Activated T-cell treated with anti-CD3 and anti-CD28 coated beads, Interleukin-2, amount 50 U/mL, for 72 hours (primary cell): ENCODE measurements at regions not wholly inside any gene's neighbourhood (a gene's known extent, or its start where the extent isn't known, plus 50 kb on each side); places are given as distances from the start of the nearest gene placed in this dataset.

Source experiments
- ATAC-seq, 2 donors: fragments of 150-1000 bp; cut with Tn5 transposase; replicated peaks in 1 of 2; 2 replicates each; pipeline ENCODE4 v1.10.0; 2021; ENCODE audit warnings: moderate library complexity in 2 of 2, mild to moderate bottlenecking in 1 of 2
- DNase-seq, 2 donors: peaks; one replicate each; pipeline ENCODE4 v3.0.0; 2021 to 2022; ENCODE audit warnings: mixed read lengths in 1 of 2
- H3K27ac Mint-ChIP-seq: one replicate; pipeline ENCODE4 v1.8.0; 2022; ENCODE audit warnings: mild to moderate bottlenecking, moderate library complexity, mixed read lengths
- H3K27me3 Mint-ChIP-seq: one replicate; pipeline ENCODE4 v1.8.0; 2022; ENCODE audit warnings: low read depth, mixed read lengths
- H3K36me3 Mint-ChIP-seq, 2 donors: one replicate each; pipeline ENCODE4 v1.8.0; 2022; ENCODE audit warnings: mixed read lengths in 2 of 2, mild to moderate bottlenecking in 1 of 2; ENCODE audit not compliant: insufficient read depth in 2 of 2
- H3K4me1 Mint-ChIP-seq: one replicate; pipeline ENCODE4 v1.8.0; 2022; ENCODE audit warnings: low read depth, mixed read lengths
- H3K4me3 Mint-ChIP-seq, 2 donors: one replicate each; pipeline ENCODE4 v1.8.0; 2022; ENCODE audit warnings: mild to moderate bottlenecking in 2 of 2, mixed read lengths in 2 of 2, moderate library complexity in 2 of 2
- H3K9me3 Mint-ChIP-seq, 2 donors: one replicate each; pipeline ENCODE4 v1.8.0; 2022; ENCODE audit warnings: mixed read lengths in 2 of 2

- H3K27ac Mint-ChIP-seq: no peak overlapping the region
- DNase-seq (no peak), ATAC-seq (no peak)
- no peaks in the 10 kb centered on the region for H3K36me3 Mint-ChIP-seq
- H3K4me3 Mint-ChIP-seq: no peak overlapping the region
- H3K27me3 Mint-ChIP-seq: no peaks in the 10 kb centered on the region
- H3K9me3 Mint-ChIP-seq: no peaks in the 10 kb centered on the region
- no peaks in the 10 kb centered on the region for H3K4me1 Mint-ChIP-seq
Measured at GRCh38 chr5:33275391-33275790, 165.4 kb upstream of the TARS1 start.

GRCh38 chr5:33275921-33276627 is 164.7 kb upstream of the TARS1 start:
- no peak for DNase-seq

DNA sequence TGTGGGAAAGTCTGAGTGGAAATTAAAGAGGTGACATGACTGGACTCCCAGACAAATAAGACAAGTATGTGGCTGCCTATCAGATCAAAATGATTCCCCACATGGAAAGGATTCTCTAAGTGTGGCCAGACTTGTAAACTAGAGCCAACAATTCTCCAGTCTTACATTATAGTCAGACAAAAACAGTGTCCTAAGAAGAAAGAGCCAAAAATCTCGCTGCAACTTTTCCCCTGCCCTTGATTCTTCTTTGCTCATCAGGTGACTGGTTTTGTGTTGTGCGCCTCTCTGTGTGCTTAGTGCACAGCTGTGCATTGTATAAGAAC is 164.2 kb upstream of the TARS1 start:
- DNase-seq (no peak), ATAC-seq (no peak)
- H3K4me3 Mint-ChIP-seq: no peak overlapping the region
- H3K27ac Mint-ChIP-seq: no peak overlapping the region
- H3K36me3 Mint-ChIP-seq: no peaks in the 10 kb centered on the region
- no peaks in the 10 kb centered on the region for H3K4me1 Mint-ChIP-seq
- H3K9me3 Mint-ChIP-seq: no peaks in the 10 kb centered on the region
- H3K27me3 Mint-ChIP-seq: no peaks in the 10 kb centered on the region

More at GRCh38 chr5:33275921-33276627, 164.7 kb upstream of the TARS1 start:
- ATAC-seq: no peak
- Mint-ChIP-seq H3K4me3 (no peak overlapping the region), H3K27me3 (no peaks in the 10 kb centered on the region), H3K36me3 (no peaks in the 10 kb centered on the region), H3K9me3 (no peaks in the 10 kb centered on the region), H3K4me1 (no peaks in the 10 kb centered on the region), H3K27ac (no peak overlapping the region)

DNA sequence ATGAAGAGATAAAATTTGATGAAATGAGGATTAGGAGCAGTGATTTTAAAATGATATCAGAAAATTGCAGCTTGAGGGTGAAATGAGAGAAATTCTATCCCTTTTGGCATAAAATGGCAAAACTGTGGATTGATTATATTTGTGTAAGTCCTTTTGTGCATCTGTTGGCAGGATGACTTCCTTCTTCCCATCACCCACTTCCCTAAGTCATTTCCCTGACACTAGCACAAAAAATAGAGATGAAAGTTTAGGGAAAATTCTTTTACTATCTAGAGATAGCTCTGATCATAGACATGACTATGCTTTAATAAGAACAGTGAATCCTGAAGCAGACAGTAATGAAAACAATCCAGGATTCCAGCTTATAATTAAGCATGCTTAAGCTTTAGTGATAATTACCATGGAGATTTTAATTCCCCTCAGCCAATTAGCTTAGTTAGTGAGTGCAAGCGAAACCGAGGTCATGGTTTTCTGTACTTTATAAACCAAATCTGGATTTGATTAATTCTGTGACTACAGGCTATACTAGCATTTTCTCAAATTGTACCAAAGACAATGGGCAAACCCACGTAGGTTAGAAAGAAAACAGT is 163.6 kb upstream of the TARS1 start:
- no peak for DNase-seq
- Mint-ChIP-seq H3K36me3 (no peaks in the 10 kb centered on the region), H3K27ac (no peak overlapping the region), H3K27me3 (no peaks in the 10 kb centered on the region), H3K4me1 (no peaks in the 10 kb centered on the region), H3K4me3 (no peak overlapping the region), H3K9me3 (no peaks in the 10 kb centered on the region)
- ATAC-seq: no peak

- Mint-ChIP-seq H3K4me3 (no peak overlapping the region), H3K36me3 (no peaks in the 10 kb centered on the region), H3K27me3 (no peaks in the 10 kb centered on the region), H3K4me1 (no peaks in the 10 kb centered on the region), H3K9me3 (no peaks in the 10 kb centered on the region), H3K27ac (no peak overlapping the region)
- no peak for ATAC-seq
- DNase-seq: no peak
Measured at GRCh38 chr5:33281431-33281843, 159.3 kb upstream of the TARS1 start.

GRCh38 chr5:33282157-33282556 is 158.6 kb upstream of the TARS1 start:
- no peak overlapping the region for H3K4me3 Mint-ChIP-seq
- no peaks in the 10 kb centered on the region for H3K36me3 Mint-ChIP-seq
- DNase-seq (no peak), ATAC-seq (no peak)
- H3K9me3 Mint-ChIP-seq: no peaks in the 10 kb centered on the region
- H3K27me3 Mint-ChIP-seq: no peaks in the 10 kb centered on the region
- no peaks in the 10 kb centered on the region for H3K4me1 Mint-ChIP-seq
- no peak overlapping the region for H3K27ac Mint-ChIP-seq

- ATAC-seq (no peak), DNase-seq (no peak)
- Mint-ChIP-seq H3K27ac (no peak overlapping the region), H3K36me3 (no peaks in the 10 kb centered on the region), H3K27me3 (no peaks in the 10 kb centered on the region), H3K4me3 (no peak overlapping the region), H3K4me1 (no peaks in the 10 kb centered on the region), H3K9me3 (no peaks in the 10 kb centered on the region)
Measured at GRCh38 chr5:33282696-33283095, 158.1 kb upstream of the TARS1 start.

DNA sequence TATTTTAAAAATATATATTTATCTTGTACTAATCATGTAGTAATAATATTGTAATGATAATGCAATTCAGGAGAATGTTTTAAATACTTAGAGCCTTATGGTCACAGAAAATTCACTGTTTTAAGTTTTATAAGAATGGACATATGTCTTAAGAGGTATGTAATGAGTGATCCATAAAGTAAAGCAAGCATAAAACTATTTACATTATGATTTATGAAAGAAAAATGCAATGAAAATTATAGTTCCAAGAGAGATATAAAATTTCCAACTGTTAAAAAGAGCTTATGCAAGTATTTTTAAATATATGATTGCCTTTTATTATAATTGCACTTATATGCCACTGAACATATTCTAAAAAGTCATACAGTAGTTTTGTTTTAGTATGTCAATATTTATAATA is 157.5 kb upstream of the TARS1 start:
- no peak for DNase-seq
- no peaks in the 10 kb centered on the region for H3K4me1 Mint-ChIP-seq
- no peak overlapping the region for H3K27ac Mint-ChIP-seq
- H3K27me3 Mint-ChIP-seq: no peaks in the 10 kb centered on the region
- no peak overlapping the region for H3K4me3 Mint-ChIP-seq
- no peaks in the 10 kb centered on the region for H3K36me3 Mint-ChIP-seq
- ATAC-seq: no peak
- H3K9me3 Mint-ChIP-seq: no peaks in the 10 kb centered on the region

DNA sequence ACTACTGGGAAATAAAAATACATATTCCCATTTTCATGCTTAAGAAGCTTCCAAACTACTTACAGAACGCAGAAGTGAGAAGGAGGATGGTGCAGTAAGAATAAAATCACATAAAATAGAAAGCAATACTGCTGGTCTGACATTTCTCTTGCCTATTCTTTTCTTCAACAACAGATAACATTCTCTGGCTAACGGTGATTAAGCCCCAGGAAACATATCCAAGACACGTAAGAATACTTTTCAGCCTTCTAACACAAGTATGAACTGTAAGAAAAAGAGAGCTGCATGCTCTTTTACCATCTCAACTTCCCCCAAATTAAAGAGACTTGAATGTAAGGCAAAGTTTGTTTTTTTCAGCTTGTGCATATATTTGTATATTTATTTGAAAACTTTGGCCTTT is 156.1 kb upstream of the TARS1 start:
- Mint-ChIP-seq H3K27me3 (no peaks in the 10 kb centered on the region), H3K27ac (no peak overlapping the region), H3K4me3 (no peak overlapping the region), H3K9me3 (no peaks in the 10 kb centered on the region), H3K36me3 (no peaks in the 10 kb centered on the region), H3K4me1 (no peaks in the 10 kb centered on the region)
- DNase-seq (no peak), ATAC-seq (no peak)

- no peak overlapping the region for H3K4me3 Mint-ChIP-seq
- no peak overlapping the region for H3K27ac Mint-ChIP-seq
- ATAC-seq (no peak), DNase-seq (no peak)
- no peaks in the 10 kb centered on the region for H3K36me3 Mint-ChIP-seq
- H3K9me3 Mint-ChIP-seq: peaks cover 2 to 3% of the 10 kb centered on the region in 2 donors
- H3K4me1 Mint-ChIP-seq: no peaks in the 10 kb centered on the region
- H3K27me3 Mint-ChIP-seq: no peaks in the 10 kb centered on the region
Measured at GRCh38 chr5:33287242-33287641, 153.5 kb upstream of the TARS1 start.

GRCh38 chr5:33291216-33292000 is 149.4 kb upstream of the TARS1 start:
- DNase-seq: no peak
- Mint-ChIP-seq H3K4me3 (no peak overlapping the region), H3K27ac (no peak overlapping the region), H3K36me3 (no peaks in the 10 kb centered on the region), H3K4me1 (no peaks in the 10 kb centered on the region), H3K9me3 (peaks cover 2 to 3% of the 10 kb centered on the region in 2 donors), H3K27me3 (peaks cover 7% of the 10 kb centered on the region)
- no peak for ATAC-seq

DNA sequence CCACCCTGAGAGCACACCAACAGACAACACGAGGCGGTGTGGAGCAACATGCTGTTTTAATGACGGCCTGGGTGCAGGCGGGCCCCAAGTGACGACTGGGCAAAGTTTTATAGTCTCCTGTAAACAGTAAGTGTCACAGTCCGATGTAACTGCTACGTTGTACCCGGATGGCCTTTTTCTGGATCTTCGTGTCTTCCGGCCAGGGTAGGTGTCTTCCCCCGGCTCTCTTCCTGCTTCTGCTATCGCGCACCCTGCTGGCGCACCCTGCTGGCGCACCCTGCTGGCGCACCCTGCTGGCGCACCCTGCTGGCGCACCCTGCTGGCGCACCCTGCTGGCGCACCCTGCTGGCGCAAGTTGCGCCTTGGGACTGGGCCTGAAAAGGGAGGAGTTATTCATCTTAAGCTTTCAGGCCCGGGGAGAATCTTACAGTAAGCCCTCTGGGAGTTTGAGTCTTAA is 143.0 kb upstream of the TARS1 start:
- peaks cover 17% of the 10 kb centered on the region for H3K27me3 Mint-ChIP-seq
- H3K36me3 Mint-ChIP-seq: no peaks in the 10 kb centered on the region
- DNase-seq: no peak
- H3K9me3 Mint-ChIP-seq: no peaks in the 10 kb centered on the region
- H3K4me3 Mint-ChIP-seq: no peak overlapping the region
- H3K4me1 Mint-ChIP-seq: peaks cover 9% of the 10 kb centered on the region
- H3K27ac Mint-ChIP-seq: no peak overlapping the region
- ATAC-seq: no peak

- ATAC-seq (no peak), DNase-seq (no peak)
- H3K27me3 Mint-ChIP-seq: peaks cover 22% of the 10 kb centered on the region
- no peak overlapping the region for H3K4me3 Mint-ChIP-seq
- no peaks in the 10 kb centered on the region for H3K9me3 Mint-ChIP-seq
- no peak overlapping the region for H3K27ac Mint-ChIP-seq
- no peaks in the 10 kb centered on the region for H3K36me3 Mint-ChIP-seq
- peaks cover 9% of the 10 kb centered on the region for H3K4me1 Mint-ChIP-seq
Measured at GRCh38 chr5:33299621-33300208, 141.1 kb upstream of the TARS1 start.
